ENCODE measurements at regions not wholly inside any gene's neighbourhood (a gene's known extent, or its start where the extent isn't known, plus 50 kb on each side); places are given as distances from the start of the nearest gene placed in this dataset.

- DNase-seq, result no peak
These were observed 812.7 kb downstream of the DCDC2C start for GRCh38 chr2:4515871-4516761.

- DNase-seq, result no peak
These were observed 815.2 kb downstream of the DCDC2C start for GRCh38 chr2:4518596-4518995.

- DNase-seq, result no peak
These were observed 819.4 kb downstream of the DCDC2C start for GRCh38 chr2:4522498-4523421.

GRCh38 chr2:4527416-4527815, 824.0 kb downstream of the DCDC2C start:
- no peak for DNase-seq

- no peak for DNase-seq
These were observed 824.9 kb downstream of the DCDC2C start for GRCh38 chr2:4528246-4528645.

GRCh38 chr2:4528773-4529172, 825.4 kb downstream of the DCDC2C start:
- DNase-seq, result no peak

- DNase-seq, result no peak
These were observed 826.4 kb downstream of the DCDC2C start for GRCh38 chr2:4529738-4530137.

- DNase-seq, result no peak
These were observed 826.9 kb downstream of the DCDC2C start for GRCh38 chr2:4530231-4530630.

- DNase-seq, result no peak
These were observed 830.4 kb downstream of the DCDC2C start for GRCh38 chr2:4533806-4534205.

GRCh38 chr2:4539121-4539520, 835.7 kb downstream of the DCDC2C start:
- DNase-seq, result no peak

- DNase-seq, result no peak
These were observed 846.4 kb downstream of the DCDC2C start for GRCh38 chr2:4549666-4550210.

GRCh38 chr2:4551691-4552474, 848.5 kb downstream of the DCDC2C start:
- DNase-seq, result no peak

- no peak for DNase-seq
These were observed 849.9 kb downstream of the DCDC2C start for GRCh38 chr2:4553241-4553640.

- DNase-seq, result no peak
These were observed 852.9 kb downstream of the DCDC2C start for GRCh38 chr2:4556135-4556896.

GRCh38 chr2:4561196-4561595, 857.8 kb downstream of the DCDC2C start:
- DNase-seq, result no peak

GRCh38 chr2:4576075-4576474, 872.7 kb downstream of the DCDC2C start:
- no peak for DNase-seq

- no peak for DNase-seq
These were observed 876.6 kb downstream of the DCDC2C start for GRCh38 chr2:4579977-4580376.

GRCh38 chr2:4585057-4585635, 881.8 kb downstream of the DCDC2C start:
- DNase-seq, result no peak

GRCh38 chr2:4588606-4589005, 885.2 kb downstream of the DCDC2C start:
- DNase-seq, result no peak

GRCh38 chr2:4591261-4591660, 887.9 kb downstream of the DCDC2C start:
- no peak for DNase-seq

- DNase-seq, result no peak
These were observed 894.0 kb downstream of the DCDC2C start for GRCh38 chr2:4597400-4597799.

GRCh38 chr2:4604767-4605166, 901.4 kb downstream of the DCDC2C start:
- no peak for DNase-seq

Measured in SHP77 treated with DMSO at 0.1 percent for 48 hours (cell line).